Choroid plexus epithelial cell (primary cell): ENCODE measurements at regions not wholly inside any gene's neighbourhood (a gene's known extent, or its start where the extent isn't known, plus 50 kb on each side); places are given as distances from the start of the nearest gene placed in this dataset.
A peak's percentile ranks its signal among the peaks of the same experiment; 100 is the strongest.

ENCODE experiments used
- DNase-seq: peaks from one replicate; pipeline ENCODE4 v3.0.0-alpha.2; 2010; ENCODE audit warnings: low read depth
- H3K4me3 ChIP-seq: 2 replicates; pipeline ENCODE4 v1.5.1; 2011; ENCODE audit warnings: low read depth, mild to moderate bottlenecking, control low read depth, low read length, moderate library complexity
- TF ChIP-seq, protein P1 (sequence below): conservative IDR thresholded peaks from 2 replicates; pipeline ENCODE4 v1.5.1; 2011; ENCODE audit warnings: low read depth, mild to moderate bottlenecking, control low read depth, inconsistent platforms, low read length, moderate library complexity

DNA sequence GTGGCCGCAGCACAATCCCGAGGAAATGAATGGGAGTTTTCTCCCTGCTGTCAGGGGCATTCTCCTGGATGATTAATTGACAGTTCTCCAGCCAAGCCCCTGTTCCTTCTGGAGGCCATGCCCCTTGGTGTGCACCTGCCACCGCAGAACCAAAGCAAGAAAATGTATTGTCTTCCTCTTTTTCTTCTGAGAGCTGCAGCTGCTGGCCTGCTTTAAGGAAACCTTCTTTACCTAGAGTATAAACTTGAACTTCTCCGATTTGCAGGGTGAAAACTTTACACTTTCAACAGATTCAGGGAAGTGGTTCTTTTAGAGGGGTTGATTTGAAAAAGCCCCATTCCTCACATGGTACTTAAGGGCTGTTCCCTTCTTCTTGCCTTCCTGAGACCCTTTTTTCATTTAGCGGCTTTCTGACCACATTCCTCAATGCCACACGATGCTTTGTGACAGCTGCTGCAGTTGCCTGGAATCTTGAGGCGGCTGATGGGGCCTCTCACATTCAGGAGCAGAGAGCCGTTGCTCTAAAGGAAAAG is 402.8 kb downstream of the TXNL1 start:
- DNase-seq, result no peak
- no peak overlapping the region for H3K4me3 ChIP-seq
- TF ChIP-seq, protein P1, sequence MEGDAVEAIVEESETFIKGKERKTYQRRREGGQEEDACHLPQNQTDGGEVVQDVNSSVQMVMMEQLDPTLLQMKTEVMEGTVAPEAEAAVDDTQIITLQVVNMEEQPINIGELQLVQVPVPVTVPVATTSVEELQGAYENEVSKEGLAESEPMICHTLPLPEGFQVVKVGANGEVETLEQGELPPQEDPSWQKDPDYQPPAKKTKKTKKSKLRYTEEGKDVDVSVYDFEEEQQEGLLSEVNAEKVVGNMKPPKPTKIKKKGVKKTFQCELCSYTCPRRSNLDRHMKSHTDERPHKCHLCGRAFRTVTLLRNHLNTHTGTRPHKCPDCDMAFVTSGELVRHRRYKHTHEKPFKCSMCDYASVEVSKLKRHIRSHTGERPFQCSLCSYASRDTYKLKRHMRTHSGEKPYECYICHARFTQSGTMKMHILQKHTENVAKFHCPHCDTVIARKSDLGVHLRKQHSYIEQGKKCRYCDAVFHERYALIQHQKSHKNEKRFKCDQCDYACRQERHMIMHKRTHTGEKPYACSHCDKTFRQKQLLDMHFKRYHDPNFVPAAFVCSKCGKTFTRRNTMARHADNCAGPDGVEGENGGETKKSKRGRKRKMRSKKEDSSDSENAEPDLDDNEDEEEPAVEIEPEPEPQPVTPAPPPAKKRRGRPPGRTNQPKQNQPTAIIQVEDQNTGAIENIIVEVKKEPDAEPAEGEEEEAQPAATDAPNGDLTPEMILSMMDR, result no peak

DNA sequence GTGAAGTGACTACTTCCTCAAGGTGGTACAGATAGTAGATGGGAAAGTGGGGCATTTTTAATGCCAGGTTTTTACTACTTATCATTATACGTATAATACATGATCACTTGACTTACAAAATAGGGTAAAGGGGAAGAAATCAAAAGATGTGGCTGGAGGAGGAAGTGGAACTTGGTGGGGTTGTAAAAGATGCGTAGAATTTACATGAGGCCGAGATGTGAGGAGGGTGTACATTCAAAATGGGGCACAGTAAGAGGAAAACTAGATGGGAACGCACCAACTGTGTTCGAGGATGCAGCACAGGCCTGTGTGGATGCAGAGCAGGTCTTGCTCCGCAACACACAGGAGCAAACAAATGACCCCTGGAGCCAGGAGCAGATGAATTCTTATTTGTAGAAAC is 403.3 kb downstream of the TXNL1 start:
- TF ChIP-seq, protein P1, result no peak
- no peak for DNase-seq
- H3K4me3 ChIP-seq, result no peak overlapping the region

DNA sequence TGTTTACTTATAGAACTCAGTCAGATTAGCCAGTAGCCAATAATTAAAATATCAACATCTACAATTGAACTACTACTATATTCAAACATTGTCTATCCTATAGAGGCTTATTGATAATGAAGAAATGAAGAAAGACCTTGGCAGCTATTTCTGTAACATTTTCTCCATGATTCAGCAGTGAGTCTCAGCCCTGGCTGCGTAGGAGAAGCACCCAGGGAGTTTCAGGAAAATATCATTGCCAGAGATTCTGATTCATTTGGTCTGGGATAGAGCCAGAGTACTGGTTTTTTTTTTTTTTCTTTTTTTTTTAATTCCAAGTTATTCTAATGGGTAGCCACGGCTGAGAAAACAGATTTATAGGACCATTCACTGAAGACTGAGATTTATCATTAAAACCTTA is 404.8 kb downstream of the TXNL1 start:
- peak; percentile 79 for DNase-seq
- H3K4me3 ChIP-seq, result no peak overlapping the region
- TF ChIP-seq, protein P1, result no peak

DNA sequence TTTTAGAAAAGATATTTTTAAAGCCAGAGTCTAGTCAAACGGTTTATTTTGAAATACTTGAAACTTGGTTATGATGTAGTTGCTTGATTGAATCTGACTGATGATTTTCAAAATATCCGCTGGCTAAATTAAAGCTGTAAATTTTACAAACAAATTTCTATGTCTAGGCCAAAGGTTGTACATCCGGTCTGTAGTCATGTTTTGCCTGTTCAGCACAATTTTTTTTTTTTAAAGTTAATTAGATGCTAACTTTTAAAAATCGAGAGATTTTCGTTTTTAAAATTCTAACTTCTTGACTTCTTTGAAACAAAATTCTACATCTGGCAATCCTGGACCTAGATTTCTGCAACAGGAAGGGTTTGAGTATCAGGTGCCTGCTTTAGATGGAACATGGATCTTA is 412.4 kb downstream of the TXNL1 start:
- DNase-seq, result no peak
- TF ChIP-seq, protein P1, result no peak
- no peak overlapping the region for H3K4me3 ChIP-seq

DNA sequence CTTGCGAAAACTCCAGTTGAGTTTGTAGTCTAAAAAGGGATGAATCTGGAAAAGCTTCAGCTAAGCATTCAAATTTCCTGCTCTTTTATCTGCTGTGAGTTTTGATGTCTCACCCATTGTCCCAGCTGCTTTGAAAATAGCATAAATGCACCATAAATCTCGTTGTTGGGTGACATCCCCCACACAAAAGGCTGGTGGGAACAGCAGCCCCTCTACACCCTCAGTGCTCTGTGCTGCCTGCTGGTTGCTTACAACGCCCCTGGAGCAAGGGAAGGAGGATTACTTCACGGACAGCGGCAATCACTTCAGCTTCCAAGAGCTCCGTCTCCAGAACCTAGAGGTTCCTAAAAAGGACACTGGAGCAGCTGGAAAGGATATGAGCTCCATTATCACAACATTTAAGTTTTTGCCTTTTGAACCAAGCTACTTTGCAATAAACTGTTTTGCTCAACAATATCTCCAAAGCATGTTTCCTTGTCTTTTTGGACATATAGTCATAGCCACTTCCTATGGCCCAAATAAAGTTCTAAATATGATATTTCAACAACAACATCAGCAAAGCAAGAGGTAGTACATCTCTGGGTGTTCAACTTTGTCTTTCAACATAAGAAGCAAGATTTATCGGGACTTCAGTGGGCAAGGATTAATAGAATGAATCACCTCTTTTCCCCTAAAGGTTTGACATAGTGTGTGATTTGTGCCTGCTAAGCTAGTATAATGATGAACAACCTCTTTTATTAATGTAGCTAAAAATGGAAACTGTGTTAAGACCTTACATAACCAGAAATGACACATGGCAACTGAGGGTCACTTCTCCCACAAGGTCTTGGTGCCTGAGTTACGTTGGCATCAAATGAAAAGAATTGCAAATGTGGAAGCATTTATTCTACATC is 413.5 kb downstream of the TXNL1 start:
- H3K4me3 ChIP-seq, result no peak overlapping the region
- no peak for DNase-seq
- TF ChIP-seq, protein P1, result no peak

DNA sequence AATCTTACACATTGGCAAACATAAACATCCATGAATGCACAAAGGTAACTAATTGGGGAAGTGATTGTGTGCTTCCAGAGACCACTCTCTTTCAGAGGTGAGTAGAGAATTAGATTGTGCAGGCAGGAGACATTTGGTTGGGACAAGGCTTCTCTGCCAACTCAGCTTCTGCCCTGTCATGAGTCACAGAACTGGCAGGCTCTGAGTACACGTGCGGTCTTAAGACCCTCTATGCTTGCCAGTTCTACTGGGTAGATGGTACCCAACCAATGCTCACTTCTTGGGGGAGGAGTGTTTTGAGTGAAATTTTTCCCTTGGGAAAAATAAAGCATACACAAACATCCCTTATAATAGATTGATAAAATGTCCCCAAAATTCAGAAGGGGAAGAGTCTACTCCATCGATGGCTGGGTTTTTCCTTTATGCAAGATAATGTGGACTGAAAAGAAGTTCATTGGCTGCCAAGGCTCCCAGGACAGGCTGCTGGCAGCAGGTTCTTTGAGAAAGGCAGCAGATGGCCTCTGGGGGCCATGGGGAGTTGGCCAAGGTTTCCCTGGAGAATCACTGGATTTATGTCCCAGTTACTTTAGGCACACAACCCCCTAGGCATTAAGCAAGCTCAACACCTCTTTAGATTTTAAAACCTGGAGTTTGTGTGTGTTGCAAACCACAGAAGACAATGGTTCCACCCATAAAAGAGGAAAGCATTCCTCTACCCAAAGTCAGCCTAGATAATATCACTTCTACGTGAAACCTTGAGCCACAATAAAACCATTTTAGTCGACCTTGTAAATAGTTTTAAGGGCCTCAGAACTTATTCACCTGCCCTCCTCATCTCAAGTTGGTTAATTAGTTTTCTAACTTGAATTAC is 417.0 kb downstream of the TXNL1 start:
- DNase-seq, result no peak
- TF ChIP-seq, protein P1, result no peak
- H3K4me3 ChIP-seq, result no peak overlapping the region
